Upper lobe of right lung (tissue), 1 donor: ENCODE measurements at regions not wholly inside any gene's neighbourhood (a gene's known extent, or its start where the extent isn't known, plus 50 kb on each side); places are given as distances from the start of the nearest gene placed in this dataset.
"Not testable (repeated sequence)": the region's sequence is repeated elsewhere in the genome, so short reads cannot be mapped to it uniquely, and the experiment has no call there.

Experiments
- ATAC-seq: fragments of 200-7000 bp; cut with Tn5 transposase; one replicate; pipeline ENCODE4 v1.9.1; 2020; ENCODE audit warnings: mild to moderate bottlenecking, moderate library complexity
- DNase-seq: peaks from one replicate; pipeline ENCODE4 v3.0.0-alpha.2; 2020
- H3K27ac ChIP-seq: fragments of 200-600 bp; one replicate; pipeline ENCODE4 v1.8.0; 2022
- H3K27me3 ChIP-seq: fragments of 200-600 bp; one replicate; pipeline ENCODE4 v1.8.0; 2022; ENCODE audit warnings: mild to moderate bottlenecking
- H3K36me3 ChIP-seq: fragments of 200-600 bp; one replicate; pipeline ENCODE4 v1.8.0; 2022
- H3K4me1 ChIP-seq: fragments of 200-600 bp; one replicate; pipeline ENCODE4 v1.8.0; 2022
- H3K4me3 ChIP-seq: fragments of 200-600 bp; one replicate; pipeline ENCODE4 v1.8.0; 2022; ENCODE audit warnings: mild to moderate bottlenecking
- H3K9me3 ChIP-seq: fragments of 200-600 bp; one replicate; pipeline ENCODE4 v1.8.0; 2022
- CTCF ChIP-seq: fragments of 200-600 bp; IDR thresholded peaks from one replicate; pipeline ENCODE4 v1.8.0; 2022; ENCODE audit warnings: antibody characterized with exemption
- intact Hi-C: fragments of 100-400 bp; cut with DNase I; formaldehyde crosslinking; loops from one replicate; pipeline ENCODE4 v1.11.0; 2022
- donor health status: DM: no; HTN: yes; CAD: no; lungs with severe emphysema.

DNA sequence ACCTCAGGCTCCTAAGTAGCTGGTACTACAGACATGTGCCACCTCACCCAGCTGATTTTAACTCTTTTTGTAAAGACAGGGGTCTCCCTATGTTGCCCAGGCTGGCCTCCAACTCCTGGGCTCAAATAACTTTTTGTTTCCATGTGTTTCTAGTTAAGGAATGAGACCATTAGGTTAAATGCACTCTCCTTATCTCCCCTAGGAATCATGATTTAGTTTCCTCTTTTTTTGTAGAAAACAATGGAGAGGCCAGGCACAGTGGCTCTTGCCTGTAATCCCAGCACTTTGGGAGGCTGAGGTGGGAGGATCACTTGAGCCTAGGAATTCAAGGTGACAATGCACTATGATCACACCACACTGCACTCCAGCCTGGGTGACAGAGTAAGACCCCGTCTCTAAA, 198.8 kb upstream of the C2CD4B start:
- H3K4me3 ChIP-seq = no peak overlapping the region
- H3K27ac ChIP-seq = no peak overlapping the region
- H3K4me1 ChIP-seq = no peaks in the 10 kb centered on the region
- H3K36me3 ChIP-seq = no peaks in the 10 kb centered on the region
- H3K9me3 ChIP-seq = no peaks in the 10 kb centered on the region
- TF ChIP-seq CTCF = no peak
- no peak for ATAC-seq
- no peak for DNase-seq
- H3K27me3 ChIP-seq = peaks cover 9% of the 10 kb centered on the region
- intact Hi-C loops = no loop called here

DNA sequence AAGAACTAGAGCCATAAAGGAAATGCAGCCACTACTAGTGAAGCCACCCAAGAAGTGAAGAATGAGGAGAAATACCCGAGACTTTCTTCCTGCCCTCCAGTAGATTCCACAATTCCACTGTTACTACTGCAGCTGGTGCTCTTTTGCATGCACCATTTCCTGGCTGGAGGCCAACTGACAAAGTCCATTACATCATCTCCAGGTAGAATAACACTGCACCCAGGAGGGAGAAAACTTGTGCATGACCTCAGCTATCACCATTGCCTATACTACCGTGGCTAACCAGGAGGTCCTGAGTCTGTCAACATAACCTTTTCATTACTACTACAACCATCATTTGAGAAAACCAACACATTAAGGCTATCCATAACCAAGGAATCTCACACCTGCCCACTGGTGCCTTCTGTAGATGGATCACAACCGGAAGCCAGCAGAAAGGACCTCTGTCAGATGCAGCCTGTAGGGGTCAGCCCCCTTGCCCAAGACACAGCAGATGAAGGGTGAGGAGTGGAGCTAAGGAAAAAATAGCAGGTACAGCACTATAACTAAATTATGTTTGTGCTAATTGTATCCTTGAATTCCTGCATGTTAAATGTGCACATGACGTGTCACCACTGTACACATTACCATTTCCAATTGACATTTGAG, 200.8 kb upstream of the C2CD4B start:
- Histone ChIP-seq H3K4me1 (no peaks in the 10 kb centered on the region), H3K27me3 (peaks cover 7% of the 10 kb centered on the region), H3K4me3 (no peak overlapping the region), H3K9me3 (no peaks in the 10 kb centered on the region), H3K36me3 (no peaks in the 10 kb centered on the region), H3K27ac (no peak overlapping the region)
- DNase-seq (no peak), ATAC-seq (no peak)
- intact Hi-C loops = no loop called here
- no peak for TF ChIP-seq CTCF

- H3K4me1 ChIP-seq = no peaks in the 10 kb centered on the region
- H3K27ac ChIP-seq = no peak overlapping the region
- no peak for TF ChIP-seq CTCF
- no peak for DNase-seq
- H3K4me3 ChIP-seq = no peak overlapping the region
- no peaks in the 10 kb centered on the region for H3K9me3 ChIP-seq
- peaks cover 5% of the 10 kb centered on the region for H3K27me3 ChIP-seq
- no peaks in the 10 kb centered on the region for H3K36me3 ChIP-seq
- intact Hi-C loops = no loop called here
- ATAC-seq = no peak
These were observed 204.4 kb upstream of the C2CD4B start for GRCh38 chr15:62369454-62369853.

GRCh38 chr15:62371683-62372082, 206.6 kb upstream of the C2CD4B start:
- H3K9me3 ChIP-seq, H3K4me3 ChIP-seq, ATAC-seq, H3K36me3 ChIP-seq, H3K4me1 ChIP-seq, H3K27ac ChIP-seq, intact Hi-C loops, H3K27me3 ChIP-seq, DNase-seq: not testable (repeated sequence)

DNA sequence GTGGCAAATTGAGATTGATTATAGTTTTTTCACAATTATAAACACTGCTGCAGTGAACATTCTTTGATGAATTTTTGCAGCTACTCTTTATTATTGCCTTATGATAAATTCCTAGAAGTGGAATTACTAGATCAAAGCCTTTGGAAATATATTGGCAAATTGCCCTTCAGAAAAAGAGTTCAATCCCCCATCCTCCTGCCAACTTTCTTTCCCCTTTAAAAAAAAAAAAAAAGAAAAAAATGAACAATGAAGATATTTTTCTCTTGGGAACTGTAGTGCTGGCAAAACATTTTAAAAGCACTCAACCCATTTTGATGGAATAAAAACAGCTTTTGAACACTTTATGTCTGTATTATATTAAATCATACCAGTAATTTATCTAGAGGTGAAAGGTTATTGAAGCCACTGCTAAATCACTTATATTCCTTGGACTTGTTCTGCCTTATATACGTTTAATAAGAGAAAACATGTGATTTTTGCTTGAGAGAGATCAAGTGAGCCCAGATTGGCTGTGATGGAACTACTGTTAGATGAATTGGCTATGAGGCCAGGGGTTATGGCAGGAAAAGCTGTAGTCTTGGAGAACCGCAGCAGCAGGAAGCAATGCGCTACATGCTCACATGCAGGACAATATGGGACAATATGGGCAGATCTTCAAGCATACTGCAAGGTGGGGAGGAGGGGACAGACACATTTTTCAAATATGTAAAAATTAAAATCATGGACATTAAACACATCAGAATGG, 212.8 kb upstream of the C2CD4B start:
- TF ChIP-seq CTCF = no peak
- no peaks in the 10 kb centered on the region for H3K9me3 ChIP-seq
- intact Hi-C loops = no loop called here
- no peaks in the 10 kb centered on the region for H3K4me1 ChIP-seq
- H3K27ac ChIP-seq = no peak overlapping the region
- DNase-seq (no peak), ATAC-seq (no peak)
- no peak overlapping the region for H3K4me3 ChIP-seq
- H3K27me3 ChIP-seq = peaks cover 12% of the 10 kb centered on the region
- no peaks in the 10 kb centered on the region for H3K36me3 ChIP-seq

- no peaks in the 10 kb centered on the region for H3K4me1 ChIP-seq
- peaks cover 12% of the 10 kb centered on the region for H3K27me3 ChIP-seq
- no peak for ATAC-seq
- H3K36me3 ChIP-seq = no peaks in the 10 kb centered on the region
- no peak overlapping the region for H3K4me3 ChIP-seq
- H3K9me3 ChIP-seq = no peaks in the 10 kb centered on the region
- TF ChIP-seq CTCF = no peak
- intact Hi-C loops = no loop called here
- no peak for DNase-seq
- no peak overlapping the region for H3K27ac ChIP-seq
These were observed 213.8 kb upstream of the C2CD4B start for GRCh38 chr15:62378772-62379498.
